BJ (cell line): ENCODE measurements at regions not wholly inside any gene's neighbourhood (a gene's known extent, or its start where the extent isn't known, plus 50 kb on each side); places are given as distances from the start of the nearest gene placed in this dataset.

Source experiments
- CTCF ChIA-PET: fragments of 350-600 bp; formaldehyde crosslinking; extraction: SDS; loops from one replicate; lab custom pipeline; 2021; ENCODE audit warnings: antibody characterized with exemption, inconsistent platforms; lab: Yijun Ruan, JAX
- POLR2A ChIA-PET: fragments of 300-600 bp; sonication (Branson Sonifier 250); formaldehyde crosslinking; extraction: SDS; loops from one replicate; lab custom pipeline; 2021; ENCODE audit warnings: antibody characterized with exemption; lab: Charles Lee
- DNase-seq: peaks from one replicate; pipeline ENCODE4 v3.0.0-alpha.2; 2011; ENCODE audit warnings: low read depth
- H3K27me3 ChIP-seq: 2 replicates; pipeline ENCODE4 v1.6.0; 2011; ENCODE audit warnings: low read length; ENCODE audit not compliant: control insufficient read depth, insufficient read depth
- H3K36me3 ChIP-seq: 2 replicates; pipeline ENCODE4 v1.5.1; 2011; ENCODE audit warnings: low read length; ENCODE audit not compliant: control insufficient read depth, insufficient read depth
- H3K4me3 ChIP-seq: 2 replicates; pipeline ENCODE4 v1.5.1; 2011; ENCODE audit warnings: low read depth, mild to moderate bottlenecking, control low read depth, low read length
- TF ChIP-seq, protein P1 (sequence below): IDR thresholded peaks from 2 replicates; pipeline ENCODE4 v1.5.1; 2011; ENCODE audit warnings: low read depth, mild to moderate bottlenecking, control low read depth, inconsistent platforms, low read length, moderate library complexity; ENCODE audit not compliant: insufficient read depth

DNA sequence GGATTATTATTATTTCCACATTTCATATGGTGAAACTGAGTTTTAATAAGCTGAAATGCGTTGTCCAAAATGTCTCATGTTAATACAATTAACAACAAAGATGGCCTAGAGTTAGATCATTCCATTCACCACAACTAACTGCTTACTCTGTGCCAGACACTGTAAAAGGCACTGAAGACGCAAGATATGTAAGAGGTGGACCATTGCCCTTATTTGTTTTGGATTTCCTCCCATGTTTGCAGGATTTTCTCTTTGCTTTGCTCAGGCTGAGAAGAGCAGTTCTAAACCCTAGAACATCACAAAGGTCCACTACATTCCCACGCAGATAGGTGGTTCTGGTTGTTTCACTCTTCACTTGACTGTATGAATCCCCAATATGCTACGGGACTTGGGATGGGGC is 324.4 kb upstream of the KITLG start:
- Histone ChIP-seq H3K36me3 (no peaks in the 10 kb centered on the region), H3K4me3 (no peak overlapping the region), H3K27me3 (no peaks in the 10 kb centered on the region)
- CTCF ChIA-PET = no interaction called here
- POLR2A ChIA-PET = no interaction called here
- TF ChIP-seq, protein P1, sequence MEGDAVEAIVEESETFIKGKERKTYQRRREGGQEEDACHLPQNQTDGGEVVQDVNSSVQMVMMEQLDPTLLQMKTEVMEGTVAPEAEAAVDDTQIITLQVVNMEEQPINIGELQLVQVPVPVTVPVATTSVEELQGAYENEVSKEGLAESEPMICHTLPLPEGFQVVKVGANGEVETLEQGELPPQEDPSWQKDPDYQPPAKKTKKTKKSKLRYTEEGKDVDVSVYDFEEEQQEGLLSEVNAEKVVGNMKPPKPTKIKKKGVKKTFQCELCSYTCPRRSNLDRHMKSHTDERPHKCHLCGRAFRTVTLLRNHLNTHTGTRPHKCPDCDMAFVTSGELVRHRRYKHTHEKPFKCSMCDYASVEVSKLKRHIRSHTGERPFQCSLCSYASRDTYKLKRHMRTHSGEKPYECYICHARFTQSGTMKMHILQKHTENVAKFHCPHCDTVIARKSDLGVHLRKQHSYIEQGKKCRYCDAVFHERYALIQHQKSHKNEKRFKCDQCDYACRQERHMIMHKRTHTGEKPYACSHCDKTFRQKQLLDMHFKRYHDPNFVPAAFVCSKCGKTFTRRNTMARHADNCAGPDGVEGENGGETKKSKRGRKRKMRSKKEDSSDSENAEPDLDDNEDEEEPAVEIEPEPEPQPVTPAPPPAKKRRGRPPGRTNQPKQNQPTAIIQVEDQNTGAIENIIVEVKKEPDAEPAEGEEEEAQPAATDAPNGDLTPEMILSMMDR = no peak
- DNase-seq = no peak

DNA sequence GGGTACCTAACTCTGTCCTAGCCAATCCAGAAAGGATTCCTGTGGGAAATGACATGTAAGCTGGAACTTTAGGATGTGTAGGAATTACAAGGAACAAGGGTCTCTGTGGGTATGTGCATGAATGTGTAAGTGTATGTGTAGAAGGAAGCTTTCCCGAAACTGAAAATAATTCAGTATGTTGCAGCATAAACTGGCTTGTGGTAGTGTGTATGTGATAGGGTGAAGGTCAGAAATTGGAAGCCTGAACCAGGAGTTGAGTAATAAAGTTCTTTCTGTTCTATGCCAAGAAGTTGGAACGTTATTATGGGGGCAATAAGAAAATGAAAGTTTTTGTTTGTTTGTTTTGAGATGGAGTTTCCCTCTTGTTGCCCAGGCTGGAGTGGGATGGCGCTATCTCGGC is 323.1 kb upstream of the KITLG start:
- ChIA-PET CTCF (no interaction called here), POLR2A (no interaction called here)
- TF ChIP-seq, protein P1 = no peak
- Histone ChIP-seq H3K4me3 (no peak overlapping the region), H3K27me3 (no peaks in the 10 kb centered on the region), H3K36me3 (no peaks in the 10 kb centered on the region)
- DNase-seq = no peak

DNA sequence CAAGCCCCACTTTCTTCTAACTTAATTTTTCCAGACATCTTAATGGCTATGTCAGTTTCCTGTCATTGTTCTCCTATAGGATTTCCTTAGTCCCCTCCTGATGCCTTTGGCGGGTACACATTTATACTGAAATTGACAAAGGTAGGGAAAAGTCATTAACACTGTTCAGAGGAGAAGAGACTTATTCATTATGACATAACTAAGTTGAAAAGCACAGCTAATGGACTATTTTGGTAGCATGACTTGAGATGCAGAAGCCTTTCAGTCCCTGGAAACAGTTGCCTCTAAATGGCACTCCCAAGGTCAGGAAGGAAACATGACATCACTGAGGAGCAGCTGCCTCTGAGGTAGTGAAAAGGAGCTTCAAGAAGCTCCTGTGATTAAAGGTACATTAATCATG is 317.5 kb upstream of the KITLG start:
- TF ChIP-seq, protein P1 = no peak
- ChIA-PET CTCF (no interaction called here), POLR2A (no interaction called here)
- H3K4me3 ChIP-seq = no peak overlapping the region
- no peak for DNase-seq
- H3K27me3 ChIP-seq = no peaks in the 10 kb centered on the region
- H3K36me3 ChIP-seq = no peaks in the 10 kb centered on the region

DNA sequence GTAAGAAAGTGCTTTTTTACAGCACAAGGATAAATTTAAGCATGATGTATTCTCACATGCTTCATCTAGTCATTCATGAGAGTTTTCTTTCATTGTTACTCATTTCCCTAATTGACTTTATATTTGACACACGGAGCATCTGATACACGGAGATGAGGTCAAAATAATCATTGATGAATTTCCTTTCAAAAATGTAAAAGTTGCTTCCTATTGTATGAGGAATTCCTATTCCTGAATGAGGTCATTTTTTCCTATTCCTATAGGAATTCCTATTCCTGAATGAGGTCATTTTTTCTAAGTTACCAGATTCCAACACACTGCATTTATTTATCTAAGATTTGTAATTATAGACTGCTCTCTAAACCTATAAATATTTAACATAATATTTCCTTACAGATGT is 316.7 kb upstream of the KITLG start:
- Histone ChIP-seq H3K27me3 (no peaks in the 10 kb centered on the region), H3K36me3 (no peaks in the 10 kb centered on the region), H3K4me3 (no peak overlapping the region)
- POLR2A ChIA-PET = no interaction called here
- CTCF ChIA-PET = no interaction called here
- DNase-seq = peak; percentile 24
- TF ChIP-seq, protein P1 = no peak

DNA sequence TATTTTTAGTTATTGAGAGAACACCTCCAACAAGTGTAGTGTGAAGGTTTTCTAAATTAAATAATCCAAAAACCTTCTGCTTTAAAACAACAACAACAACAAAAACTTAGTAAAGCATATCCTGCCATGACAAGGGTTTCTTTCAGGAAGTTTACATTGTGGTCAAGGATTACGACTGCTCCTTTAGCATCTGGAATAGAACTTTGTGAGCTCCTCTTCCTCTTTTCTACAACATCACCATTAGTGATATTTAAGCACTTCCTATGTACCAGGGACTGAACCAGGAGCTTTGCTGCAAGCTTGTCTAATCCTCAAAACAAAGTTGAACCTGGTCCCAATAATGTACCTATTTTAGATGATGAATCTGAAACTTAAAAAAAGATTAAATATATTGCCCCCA is 315.4 kb upstream of the KITLG start:
- TF ChIP-seq, protein P1 = no peak
- H3K27me3 ChIP-seq = no peaks in the 10 kb centered on the region
- CTCF ChIA-PET = interaction anchor here (0.5 kb wide), 1 partner anchor 53 kb away, joined by 3 read pairs; no protein-coding TSS in a partner anchor
- no peak overlapping the region for H3K4me3 ChIP-seq
- H3K36me3 ChIP-seq = no peaks in the 10 kb centered on the region
- POLR2A ChIA-PET = no interaction called here
- DNase-seq = no peak
